ENCODE measurements at regions not wholly inside any gene's neighbourhood (a gene's known extent, or its start where the extent isn't known, plus 50 kb on each side); places are given as distances from the start of the nearest gene placed in this dataset.
"Not testable (repeated sequence)": the region's sequence is repeated elsewhere in the genome, so short reads cannot be mapped to it uniquely, and the experiment has no call there.

GRCh38 chr16:47872225-47872624 lies 283.6 kb downstream of the ABCC12 start:
- DNase-seq (ENCODE audit: extremely low read depth in 1 of 2, low read depth in 1 of 2): no peak

GRCh38 chr16:47866423-47866822 lies 289.4 kb downstream of the ABCC12 start:
- DNase-seq (ENCODE audit: extremely low read depth in 1 of 2, low read depth in 1 of 2): no peak

GRCh38 chr16:47865337-47865855 lies 290.4 kb downstream of the ABCC12 start:
- DNase-seq (ENCODE audit: extremely low read depth in 1 of 2, low read depth in 1 of 2): no peak

- DNase-seq (ENCODE audit: extremely low read depth in 1 of 2, low read depth in 1 of 2): not testable (repeated sequence)
These were observed 291.5 kb downstream of the ABCC12 start for GRCh38 chr16:47864262-47864661.

GRCh38 chr16:47861999-47862398 lies 293.8 kb downstream of the ABCC12 start:
- DNase-seq (ENCODE audit: extremely low read depth in 1 of 2, low read depth in 1 of 2): no peak

GRCh38 chr16:47858333-47858982 lies 297.3 kb downstream of the ABCC12 start:
- no peak for DNase-seq (ENCODE audit: extremely low read depth in 1 of 2, low read depth in 1 of 2)

- DNase-seq (ENCODE audit: extremely low read depth in 1 of 2, low read depth in 1 of 2): no peak
These were observed 300.4 kb downstream of the ABCC12 start for GRCh38 chr16:47855431-47855830.

GRCh38 chr16:47854737-47855136 lies 301.1 kb downstream of the ABCC12 start:
- DNase-seq (ENCODE audit: extremely low read depth in 1 of 2, low read depth in 1 of 2): no peak

GRCh38 chr16:47852991-47853390 lies 302.8 kb downstream of the ABCC12 start:
- DNase-seq (ENCODE audit: extremely low read depth in 1 of 2, low read depth in 1 of 2): no peak

- no peak for DNase-seq (ENCODE audit: extremely low read depth in 1 of 2, low read depth in 1 of 2)
These were observed 304.6 kb downstream of the ABCC12 start for GRCh38 chr16:47851146-47851545.

- no peak for DNase-seq (ENCODE audit: extremely low read depth in 1 of 2, low read depth in 1 of 2)
These were observed 306.1 kb downstream of the ABCC12 start for GRCh38 chr16:47849736-47850135.

- no peak for DNase-seq (ENCODE audit: extremely low read depth in 1 of 2, low read depth in 1 of 2)
These were observed 307.2 kb downstream of the ABCC12 start for GRCh38 chr16:47848421-47849109.

- no peak for DNase-seq (ENCODE audit: extremely low read depth in 1 of 2, low read depth in 1 of 2)
These were observed 308.4 kb downstream of the ABCC12 start for GRCh38 chr16:47847220-47847970.

- no peak for DNase-seq (ENCODE audit: extremely low read depth in 1 of 2, low read depth in 1 of 2)
These were observed 321.2 kb downstream of the ABCC12 start for GRCh38 chr16:47834485-47835024.

GRCh38 chr16:47833771-47834170 lies 322.0 kb downstream of the ABCC12 start:
- DNase-seq (ENCODE audit: extremely low read depth in 1 of 2, low read depth in 1 of 2): no peak

- no peak for DNase-seq (ENCODE audit: extremely low read depth in 1 of 2, low read depth in 1 of 2)
These were observed 325.8 kb downstream of the ABCC12 start for GRCh38 chr16:47829850-47830600.

GRCh38 chr16:47826070-47826469 lies 329.7 kb downstream of the ABCC12 start:
- DNase-seq (ENCODE audit: extremely low read depth in 1 of 2, low read depth in 1 of 2): no peak

GRCh38 chr16:47817048-47817447 lies 338.7 kb downstream of the ABCC12 start:
- no peak for DNase-seq (ENCODE audit: extremely low read depth in 1 of 2, low read depth in 1 of 2)

- no peak for DNase-seq (ENCODE audit: extremely low read depth in 1 of 2, low read depth in 1 of 2)
These were observed 339.3 kb downstream of the ABCC12 start for GRCh38 chr16:47816511-47816910.

- DNase-seq (ENCODE audit: extremely low read depth in 1 of 2, low read depth in 1 of 2): no peak
These were observed 340.1 kb downstream of the ABCC12 start for GRCh38 chr16:47815655-47816054.

GRCh38 chr16:47811758-47812157 lies 344.0 kb downstream of the ABCC12 start:
- not testable (repeated sequence) for DNase-seq (ENCODE audit: extremely low read depth in 1 of 2, low read depth in 1 of 2)

Data from stimulated activated CD8-positive, alpha-beta memory T cell treated with anti-CD3 and anti-CD28 coated beads, Interleukin-7, amount 100 ng/mL, for 48 hours (primary cell).